GM12892 (cell line): ENCODE measurements at regions not wholly inside any gene's neighbourhood (a gene's known extent, or its start where the extent isn't known, plus 50 kb on each side); places are given as distances from the start of the nearest gene placed in this dataset.
"Not testable (repeated sequence)": the region's sequence is repeated elsewhere in the genome, so short reads cannot be mapped to it uniquely, and the experiment has no call there.

Source experiments
- DNase-seq: peaks from one replicate; pipeline ENCODE4 v3.0.0; 2011; ENCODE audit not compliant: insufficient read length
- FAIRE-seq: peaks from 2 replicates; lab custom pipeline; 2011; peaks lifted over from hg19 to GRCh38; lab: Jason Lieb, UNC
- POLR2A ChIP-seq: IDR thresholded peaks from 2 replicates; pipeline ENCODE4 v1.6.1; 2011; ENCODE audit warnings: low read depth, low read length, control low read depth
- POLR2AphosphoS5 ChIP-seq: IDR thresholded peaks from 2 replicates; pipeline ENCODE4 v1.6.1; 2011; ENCODE audit warnings: low read depth, low read length, control low read depth
- TAF1 ChIP-seq: IDR thresholded peaks from 2 replicates; pipeline ENCODE4 v1.6.1; 2011; ENCODE audit warnings: low read depth, mild to moderate bottlenecking, control low read depth, low read length, borderline replicate concordance

DNA sequence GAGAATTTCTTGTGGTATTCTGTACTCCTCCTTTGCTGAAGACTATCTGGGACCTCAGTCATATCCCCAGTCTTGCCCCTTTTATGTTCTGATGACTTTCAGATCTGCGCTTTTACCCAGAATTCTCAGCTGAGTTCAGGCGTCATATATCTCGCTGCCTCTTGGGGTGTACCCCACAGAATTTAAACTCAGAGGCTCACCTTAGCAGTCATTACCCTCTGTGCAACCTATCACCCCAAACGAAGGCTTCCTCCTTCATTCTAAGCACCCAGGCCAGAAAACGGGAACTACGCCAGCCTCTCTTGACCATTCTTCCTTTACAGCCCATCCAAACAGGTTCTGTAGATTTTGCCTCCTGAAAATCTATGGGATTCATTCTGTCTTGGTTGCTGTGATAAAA lies 574.8 kb upstream of the C16orf82 start:
- TF ChIP-seq POLR2AphosphoS5 (no peak), POLR2A (no peak), TAF1 (no peak)
- DNase-seq (no peak), FAIRE-seq (no peak)

DNA sequence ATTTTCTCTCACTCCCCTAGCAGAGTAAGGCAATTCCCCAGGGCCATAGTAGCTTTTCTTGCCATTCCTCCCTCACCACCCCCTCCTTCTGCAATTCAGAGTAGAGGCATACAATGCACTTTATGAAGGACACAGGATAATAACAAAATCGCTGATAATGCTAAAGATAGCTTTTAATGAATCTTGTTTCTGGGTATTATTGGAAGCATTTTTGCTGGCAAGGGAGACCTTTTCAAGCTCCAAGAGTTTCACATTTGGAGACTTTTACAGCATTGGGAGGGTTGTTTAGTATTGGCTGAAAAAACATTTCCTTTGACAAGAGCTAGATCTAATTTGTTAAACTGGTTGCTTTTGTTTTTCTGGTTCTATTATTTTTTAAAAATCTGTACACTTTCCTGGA lies 573.0 kb upstream of the C16orf82 start:
- DNase-seq (no peak), FAIRE-seq (no peak)
- TF ChIP-seq TAF1 (no peak), POLR2AphosphoS5 (no peak), POLR2A (no peak)

DNA sequence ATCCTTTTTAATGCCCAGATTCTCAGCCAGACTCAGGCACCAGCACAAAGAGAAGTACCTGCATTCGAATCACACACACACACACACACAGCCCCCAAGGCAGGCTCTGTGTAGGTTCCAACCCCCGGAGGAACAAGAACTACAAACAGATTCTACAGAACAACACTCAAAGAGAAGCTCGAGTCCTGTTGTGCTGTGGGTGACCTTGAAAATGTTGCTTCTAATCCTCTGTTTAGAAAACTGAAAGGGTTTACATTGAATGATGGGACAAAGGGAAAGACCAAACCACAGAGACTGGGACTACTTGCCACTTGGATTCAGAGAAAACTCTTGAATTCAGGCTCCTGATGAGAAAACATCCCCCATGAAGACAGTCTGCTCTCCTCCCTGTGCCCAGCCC lies 568.8 kb upstream of the C16orf82 start:
- TF ChIP-seq POLR2A, result no peak
- no peak for TF ChIP-seq TAF1
- no peak for TF ChIP-seq POLR2AphosphoS5
- FAIRE-seq, result no peak
- DNase-seq, result no peak

DNA sequence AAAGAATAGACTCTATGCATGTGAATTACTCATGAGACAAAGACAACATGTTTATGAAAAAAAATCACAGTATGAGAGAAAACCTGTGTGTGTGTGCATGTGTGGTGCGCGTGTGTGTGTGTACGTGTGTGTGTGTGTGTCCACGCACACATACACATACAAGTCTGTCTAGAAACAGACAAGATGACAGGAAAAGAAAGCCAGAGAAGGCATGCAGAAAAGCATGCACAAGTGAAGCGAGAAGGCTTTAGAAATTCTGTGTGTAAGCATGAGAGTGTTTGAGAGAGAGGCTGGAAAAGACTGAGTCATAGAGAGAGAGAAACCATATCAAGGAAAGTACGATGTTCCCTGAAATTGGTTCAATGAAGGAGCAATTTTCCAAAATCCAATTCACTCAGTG lies 566.4 kb upstream of the C16orf82 start:
- no peak for FAIRE-seq
- no peak for DNase-seq
- TF ChIP-seq POLR2A (no peak), POLR2AphosphoS5 (no peak), TAF1 (no peak)

DNA sequence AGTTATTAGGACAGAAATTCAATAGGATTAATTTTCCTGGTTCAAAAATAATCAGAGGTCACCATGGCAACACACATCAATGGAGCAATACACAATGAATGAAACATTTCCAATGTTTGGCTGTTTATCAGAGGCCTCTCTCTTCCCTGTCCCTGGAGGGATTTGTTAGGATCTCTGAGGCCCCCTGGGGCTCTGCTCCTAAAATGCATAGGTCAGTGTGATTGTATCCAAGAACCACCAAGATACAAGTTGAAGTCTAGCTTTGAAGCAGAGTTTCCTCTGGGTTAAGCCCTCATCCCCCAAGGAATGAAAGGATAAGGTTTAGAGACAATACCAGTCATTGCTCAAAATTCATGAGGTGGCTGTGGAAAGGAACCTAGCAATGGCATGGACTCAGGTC lies 561.2 kb upstream of the C16orf82 start:
- FAIRE-seq, result no peak
- no peak for TF ChIP-seq TAF1
- no peak for TF ChIP-seq POLR2AphosphoS5
- TF ChIP-seq POLR2A, result no peak
- no peak for DNase-seq

DNA sequence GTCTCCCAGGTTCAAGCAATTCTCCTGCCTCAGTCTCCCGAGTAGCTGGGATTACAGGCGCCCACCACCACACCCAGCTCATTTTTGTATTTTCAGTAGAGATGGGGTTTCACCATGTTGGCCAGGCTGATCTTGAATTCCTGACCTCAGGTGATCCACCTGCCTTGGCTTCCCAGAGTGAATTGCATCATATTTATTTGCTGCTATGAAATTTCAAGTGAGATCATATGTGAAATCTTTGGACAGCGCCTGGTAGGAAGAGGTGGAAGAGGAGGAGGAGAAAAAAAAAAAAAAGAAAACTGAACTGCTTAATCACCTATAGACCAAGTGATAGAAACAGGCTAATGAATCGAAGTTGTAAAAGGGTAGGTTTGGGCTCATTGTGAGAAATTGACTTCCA lies 557.8 kb upstream of the C16orf82 start:
- FAIRE-seq, DNase-seq: not testable (repeated sequence)

DNA sequence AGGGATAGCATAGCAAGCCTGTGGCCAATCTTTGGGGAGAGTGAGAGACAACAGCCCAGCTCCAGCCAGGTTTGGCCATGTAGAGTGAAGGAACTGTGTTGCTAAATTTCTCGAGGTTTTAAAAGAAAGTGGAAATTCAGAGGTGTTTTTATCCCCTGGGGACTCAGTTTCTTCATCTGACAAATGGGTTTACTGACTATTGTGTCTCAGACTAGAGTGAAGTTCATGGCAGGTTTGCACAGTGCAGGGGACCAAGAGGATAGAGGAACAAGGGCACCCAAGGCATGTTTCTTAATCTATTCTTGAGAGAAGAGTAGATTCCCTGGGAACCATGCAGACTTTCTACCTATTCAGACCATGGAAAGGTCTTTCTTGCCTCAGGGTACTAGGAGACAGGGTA lies 555.8 kb upstream of the C16orf82 start:
- TF ChIP-seq TAF1, result no peak
- no peak for TF ChIP-seq POLR2AphosphoS5
- TF ChIP-seq POLR2A, result no peak
- FAIRE-seq, result no peak
- no peak for DNase-seq

DNA sequence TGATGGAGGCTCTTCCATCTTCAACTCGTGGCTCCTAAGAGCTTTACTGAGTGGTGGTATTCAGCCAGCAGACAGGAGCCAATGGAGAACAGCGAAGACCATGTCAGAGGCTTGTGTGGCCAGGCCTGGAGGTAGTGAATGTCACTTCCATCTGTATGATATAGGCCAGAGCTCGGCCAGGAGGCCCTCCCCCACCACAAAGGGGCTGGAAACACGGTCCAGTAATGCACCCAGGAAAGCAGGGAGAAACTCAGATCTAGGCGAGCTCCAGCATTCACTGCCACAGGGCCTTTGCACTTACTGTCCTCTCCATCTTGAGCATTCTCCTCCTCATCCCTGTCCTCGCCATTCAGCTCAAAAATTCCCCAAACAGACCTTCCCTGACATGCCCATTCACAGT lies 555.3 kb upstream of the C16orf82 start:
- TF ChIP-seq POLR2A (no peak), POLR2AphosphoS5 (no peak), TAF1 (no peak)
- FAIRE-seq (no peak), DNase-seq (no peak)

DNA sequence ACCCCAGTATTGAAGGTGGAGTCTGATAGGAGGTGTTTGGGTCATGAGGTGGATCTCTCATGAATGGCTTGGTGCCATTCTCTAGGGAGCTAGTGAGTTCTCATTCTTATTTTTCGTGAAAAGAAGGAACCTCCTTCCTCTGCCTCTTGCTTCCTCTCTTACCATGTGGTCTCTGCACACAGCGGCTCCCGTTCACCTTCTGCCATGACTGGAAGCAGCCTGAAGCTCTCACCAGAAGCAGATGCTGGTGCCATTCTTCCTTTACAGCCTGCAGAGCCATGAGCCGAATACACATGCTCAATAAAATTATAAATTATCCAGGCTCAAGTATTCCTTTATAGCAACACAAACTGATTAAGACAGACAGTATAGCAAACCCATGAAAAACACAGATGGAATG lies 545.1 kb upstream of the C16orf82 start:
- FAIRE-seq (no peak), DNase-seq (no peak)
- TF ChIP-seq POLR2AphosphoS5 (no peak), TAF1 (no peak)

DNA sequence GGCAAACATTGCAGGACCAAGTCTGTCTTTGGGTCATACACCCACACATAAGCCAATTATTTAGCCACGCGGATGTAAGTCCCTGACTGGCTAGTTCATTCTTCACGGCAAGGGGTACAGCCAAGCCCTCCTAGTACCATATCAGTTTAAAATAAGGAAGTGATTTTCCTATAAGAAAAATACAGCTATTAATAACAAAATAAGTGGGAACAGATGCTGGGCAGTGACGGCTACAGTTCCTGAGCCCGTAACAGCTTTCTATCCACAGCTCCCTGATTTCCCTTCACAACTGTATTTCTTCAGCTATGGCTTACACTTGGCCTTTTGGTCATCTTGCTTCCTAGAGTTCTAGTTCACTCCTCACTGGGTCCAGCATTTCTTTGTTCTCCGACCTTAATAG lies 542.4 kb upstream of the C16orf82 start:
- TF ChIP-seq POLR2AphosphoS5 (no peak), TAF1 (no peak), POLR2A (no peak)
- no peak for FAIRE-seq
- DNase-seq, result no peak

DNA sequence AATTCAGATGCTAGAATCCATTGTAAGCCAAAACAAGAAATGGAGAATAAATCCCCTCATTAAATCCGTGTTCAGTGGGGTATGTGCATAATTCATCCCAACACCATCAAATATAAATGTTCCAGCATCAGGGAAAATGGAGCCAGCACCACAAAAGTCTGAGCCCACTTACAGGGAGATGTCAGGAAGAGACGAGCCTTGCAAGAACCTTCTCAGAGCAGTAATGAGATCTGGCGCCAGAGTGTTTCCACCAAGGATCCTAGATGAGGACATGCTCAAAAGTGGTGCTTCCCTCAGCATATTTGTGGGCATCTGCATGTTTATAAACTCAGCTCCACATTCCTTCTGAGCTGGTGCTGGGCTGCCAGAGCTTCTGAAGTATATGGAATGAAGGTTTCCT lies 541.9 kb upstream of the C16orf82 start:
- FAIRE-seq (no peak), DNase-seq (no peak)
- TF ChIP-seq POLR2AphosphoS5 (no peak), TAF1 (no peak), POLR2A (no peak)

DNA sequence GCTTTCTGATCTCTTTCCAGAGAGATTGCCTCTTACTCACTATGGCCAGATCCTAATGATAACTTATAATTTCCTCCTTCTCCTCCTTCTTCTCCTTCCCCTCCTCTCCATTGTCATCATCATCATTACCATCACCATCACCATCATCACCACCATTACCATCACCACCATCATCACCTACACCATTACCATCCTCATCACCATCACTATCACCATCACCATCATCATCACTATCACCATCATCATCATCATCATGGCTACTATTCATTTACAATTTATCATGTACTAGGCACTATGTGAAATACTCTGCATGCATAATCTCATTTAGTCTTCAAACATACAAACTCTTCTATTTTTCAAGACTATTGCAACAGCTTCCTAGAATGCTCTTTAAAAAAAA lies 540.9 kb upstream of the C16orf82 start:
- TF ChIP-seq TAF1, result no peak
- no peak for TF ChIP-seq POLR2AphosphoS5
- TF ChIP-seq POLR2A, result no peak
- no peak for FAIRE-seq
- no peak for DNase-seq

DNA sequence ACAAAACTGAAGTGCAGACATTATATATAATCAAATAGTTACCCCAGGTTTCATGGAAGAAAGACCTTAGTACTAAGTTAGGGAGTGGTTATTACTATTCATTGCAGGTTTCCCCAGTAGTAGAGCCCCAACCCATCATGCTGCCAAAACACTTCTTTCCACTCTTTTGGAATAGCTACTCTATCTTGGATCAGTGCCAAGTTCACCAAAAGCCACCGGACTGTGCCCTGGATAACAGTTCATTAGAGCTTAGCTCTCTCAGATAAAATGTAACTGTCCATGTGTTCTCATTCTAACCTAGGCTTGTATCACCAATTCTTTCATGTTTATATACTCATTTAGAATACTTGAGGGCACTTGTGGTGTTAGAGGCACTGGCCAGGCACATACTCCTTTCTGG lies 540.1 kb upstream of the C16orf82 start:
- TF ChIP-seq POLR2A (no peak), TAF1 (no peak)
- FAIRE-seq, result no peak
- DNase-seq, result no peak

DNA sequence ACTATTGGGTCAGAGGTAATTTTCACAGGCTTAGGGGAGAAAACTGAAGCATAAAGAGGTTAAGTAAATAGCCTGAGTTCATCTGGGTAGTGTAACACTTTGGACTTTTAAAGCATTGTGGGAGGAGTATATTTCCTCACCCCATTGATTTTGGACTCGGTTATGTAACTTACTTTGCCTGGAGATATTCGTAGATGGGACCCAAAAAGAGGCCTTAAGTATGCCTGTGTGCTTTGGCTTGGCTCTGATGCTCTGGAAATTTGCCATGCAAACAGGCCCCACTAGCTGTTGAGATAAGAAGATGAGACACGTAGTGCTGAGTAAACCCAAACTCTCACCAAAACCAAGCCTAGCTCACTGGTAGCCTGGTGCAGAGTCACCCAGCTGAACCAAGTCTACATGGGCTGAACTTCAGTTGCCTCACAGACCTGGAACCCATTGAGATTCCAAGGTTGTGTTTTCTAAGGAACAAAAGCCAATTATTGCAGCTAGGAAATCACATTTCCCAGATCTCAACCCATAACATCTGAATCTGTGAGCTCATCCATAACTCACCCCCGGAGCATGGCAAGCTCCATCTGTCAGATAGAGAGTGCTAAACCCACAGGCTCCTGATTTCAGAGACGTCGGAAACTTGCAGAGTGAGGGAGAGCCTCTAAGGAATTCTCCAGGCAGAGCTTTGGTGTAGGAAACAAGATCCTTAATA lies 536.0 kb upstream of the C16orf82 start:
- DNase-seq, result no peak
- no peak for FAIRE-seq
- TF ChIP-seq TAF1 (no peak), POLR2AphosphoS5 (no peak)
